GM12878 (cell line): ENCODE measurements at regions not wholly inside any gene's neighbourhood (a gene's known extent, or its start where the extent isn't known, plus 50 kb on each side); places are given as distances from the start of the nearest gene placed in this dataset.

Experiments used
- ATAC-seq: fragments of 200-7000 bp; cut with Tn5 transposase; 3 replicates; pipeline ENCODE4 v1.9.1; 2020; ENCODE audit warnings: mild to moderate bottlenecking, moderate library complexity
- BruUV-seq: library from RNA; stranded (reverse); fragments of 400-500 nt; replicated peaks from 2 replicates; lab custom pipeline; 2021; lab: Mats Ljungman, UMichigan
- CTCF ChIA-PET: fragments of 300-600 bp; sonication (Branson Sonifier 250); formaldehyde crosslinking; extraction: SDS; loops from one replicate; lab custom pipeline; 2021; ENCODE audit warnings: inconsistent platforms; lab: Yijun Ruan, JAX
- POLR2A ChIA-PET: fragments of 350-600 bp; formaldehyde crosslinking; extraction: SDS; loops from one replicate; lab custom pipeline; 2021; ENCODE audit warnings: inconsistent platforms; lab: Charles Lee
- RAD21 ChIA-PET: fragments of 300-600 bp; sonication (Branson Sonifier 250); formaldehyde crosslinking; loops from one replicate; lab custom pipeline; 2023; ENCODE audit warnings: antibody characterized with exemption; ENCODE audit not compliant: unreplicated experiment; lab: Charles Lee
- SMC1A ChIA-PET: fragments of 300-600 bp; sonication (Branson Sonifier 250); formaldehyde crosslinking; loops from one replicate; lab custom pipeline; 2023; ENCODE audit not compliant: unreplicated experiment, uncharacterized antibody; lab: Charles Lee
- DNase-seq: peaks from one replicate; pipeline ENCODE4 v3.0.0-alpha.2; 2011; ENCODE audit warnings: low read depth, low spot score
- FAIRE-seq: peaks from 3 replicates; lab custom pipeline; 2011; peaks lifted over from hg19 to GRCh38; lab: Jason Lieb, UNC
- H2AFZ ChIP-seq: 2 replicates; pipeline ENCODE4 v1.6.0; 2011; ENCODE audit warnings: low read depth, low read length, control low read depth; ENCODE audit not compliant: control insufficient read depth
- H3K27ac ChIP-seq: 2 replicates; pipeline ENCODE4 v1.5.1; 2011; ENCODE audit warnings: control low read depth; ENCODE audit not compliant: control insufficient read depth, insufficient read depth
- H3K27me3 ChIP-seq, 2 experiments: replicated peaks in 1 of 2; 2 replicates each; pipeline versions ENCODE4 v1.6.0 to v1.6.1; 2011; ENCODE audit warnings: low read length in 1 of 2; ENCODE audit not compliant: control insufficient read depth in 2 of 2, insufficient read depth in 2 of 2
- H3K36me3 ChIP-seq, 2 experiments: 2 replicates each; pipeline ENCODE4 v1.5.1; 2011; ENCODE audit warnings: low read length in 1 of 2; ENCODE audit not compliant: control insufficient read depth in 2 of 2, insufficient read depth in 2 of 2
- H3K4me1 ChIP-seq: 2 replicates; pipeline ENCODE4 v1.6.1; 2011; ENCODE audit warnings: mild to moderate bottlenecking, low read length, moderate library complexity, mixed read lengths; ENCODE audit not compliant: control insufficient read depth, insufficient read depth
- H3K4me2 ChIP-seq: 2 replicates; pipeline ENCODE4 v1.6.0; 2011; ENCODE audit warnings: control low read depth; ENCODE audit not compliant: control insufficient read depth, insufficient read depth
- H3K4me3 ChIP-seq: fragments of 200-600 bp; sonication (generic); 2 replicates; pipeline ENCODE4 v1.5.1; 2016
- H3K79me2 ChIP-seq: 2 replicates; pipeline ENCODE4 v1.6.0; 2011; ENCODE audit warnings: low read length; ENCODE audit not compliant: control insufficient read depth, insufficient read depth
- H3K9ac ChIP-seq: 2 replicates; pipeline ENCODE4 v1.8.0; 2011; ENCODE audit warnings: low read length, control low read depth, mixed read lengths; ENCODE audit not compliant: control insufficient read depth, insufficient read depth
- H3K9me3 ChIP-seq: replicated peaks from 3 replicates; pipeline ENCODE4 v1.5.1; 2011; ENCODE audit warnings: mild to moderate bottlenecking, low read length; ENCODE audit not compliant: control insufficient read depth, insufficient read depth
- H4K20me1 ChIP-seq: 2 replicates; pipeline ENCODE4 v1.6.0; 2011; ENCODE audit not compliant: control insufficient read depth, insufficient read depth
- PAX8 ChIP-seq: fragments of 450-650 bp; IDR thresholded peaks from 2 replicates; pipeline ENCODE4 v1.6.1; 2017; ENCODE audit warnings: mild to moderate bottlenecking, moderate library complexity
- POLR2A ChIP-seq: IDR thresholded peaks from 2 replicates; pipeline ENCODE4 v1.6.1; 2011; ENCODE audit warnings: low read depth, mild to moderate bottlenecking, low read length
- POU2F2 ChIP-seq: IDR thresholded peaks from 3 replicates; pipeline ENCODE4 v1.6.1; 2011; ENCODE audit warnings: low read depth, mild to moderate bottlenecking, low read length, borderline replicate concordance
- WGBS: methylation state at CpG from one replicate; pipeline ENCODE4 v1.1.6; 2016; ENCODE audit warnings: low lambda C conversion rate; ENCODE audit not compliant: insufficient replicate concordance, insufficient coverage; ENCODE audit errors: missing lambda C conversion rate; 5-methylcytosine and 5-hydroxymethylcytosine counted together
- in situ Hi-C: fragments of 300-500 bp; cut with MboI; formaldehyde crosslinking; loops from 9 replicates; pipeline ENCODE4 v1.14.3; 2018; ENCODE audit warnings: mixed read lengths
- intact Hi-C: fragments of 100-400 bp; cut with micrococcal nuclease; formaldehyde crosslinking; loops from one replicate; pipeline ENCODE4 v1.14.2; 2022; ENCODE audit not compliant: unreplicated experiment
- TF ChIP-seq, protein P1 (sequence below): fragments of 450-650 bp; IDR thresholded peaks from 2 replicates; pipeline ENCODE4 v1.6.1; 2016; ENCODE audit warnings: mild to moderate bottlenecking
- TF ChIP-seq, protein P2 (sequence below): fragments of 450-650 bp; formaldehyde crosslinking; IDR thresholded peaks from 2 replicates; pipeline ENCODE4 v1.4.0; 2020; ENCODE audit warnings: mild to moderate bottlenecking, moderate library complexity
- TF ChIP-seq, protein P3 (sequence below): fragments of 450-650 bp; IDR thresholded peaks from 2 replicates; pipeline ENCODE4 v1.6.1; 2017; ENCODE audit warnings: mild to moderate bottlenecking, moderate library complexity
- TF ChIP-seq, protein P4 (sequence below): IDR thresholded peaks from 2 replicates; pipeline ENCODE4 v1.6.1; 2012; ENCODE audit warnings: improper control_type of control experiment, low read depth, low read length; ENCODE audit not compliant: insufficient replicate concordance

DNA sequence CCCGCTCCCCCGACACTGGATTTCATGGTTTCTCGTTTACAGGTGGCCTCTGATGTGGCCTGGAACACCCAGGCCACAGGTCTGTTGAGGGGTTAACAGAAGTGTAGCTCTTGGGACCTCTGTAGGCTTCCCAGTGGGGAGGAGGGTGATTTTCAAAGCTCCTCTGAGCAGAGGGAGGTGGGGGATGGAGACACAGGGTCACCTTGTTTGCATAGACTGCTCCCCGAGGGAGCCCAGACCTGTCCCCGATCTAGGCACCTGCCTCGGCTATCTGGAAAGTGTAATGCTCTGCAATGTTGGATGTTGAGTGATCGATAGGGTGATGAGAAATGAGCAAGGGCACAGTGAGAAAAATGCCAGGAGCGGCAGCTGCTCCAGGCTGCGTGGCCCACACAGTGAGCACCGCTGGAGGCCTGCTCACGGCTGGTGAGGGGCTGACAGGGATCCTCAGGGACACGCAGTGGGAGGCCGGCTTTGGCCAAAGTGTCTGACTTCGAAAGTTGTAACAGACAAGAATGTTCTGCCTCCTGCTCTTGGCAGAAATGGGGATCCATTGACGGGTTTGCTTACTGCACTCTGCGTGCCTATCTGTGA is 594.1 kb downstream of the BRD1 start:
- ChIA-PET SMC1A (no interaction called here), RAD21 (no interaction called here), POLR2A (no interaction called here), CTCF (no interaction called here)
- intact Hi-C loops = no loop called here
- no peak for ATAC-seq
- no peaks in the 10 kb centered on the region for H3K36me3 ChIP-seq
- H3K9me3 ChIP-seq = no peaks in the 10 kb centered on the region; the same call in 2 of the 3 replicates
- no peak for FAIRE-seq
- H3K27ac ChIP-seq = no peak overlapping the region
- H2AFZ ChIP-seq = no peak overlapping the region
- WGBS = 17% methylated on average over 15 of the region's 16 CpGs
- no peaks in the 10 kb centered on the region for H3K27me3 ChIP-seq
- no peak overlapping the region for H3K4me2 ChIP-seq
- no peaks in the 10 kb centered on the region for H4K20me1 ChIP-seq
- DNase-seq = no peak
- BruUV-seq = no TSS peak
- in situ Hi-C loops = no loop called here
- H3K4me3 ChIP-seq = no peak overlapping the region
- H3K9ac ChIP-seq = no peak overlapping the region
- H3K4me1 ChIP-seq = no peaks in the 10 kb centered on the region
- H3K79me2 ChIP-seq = no peaks in the 10 kb centered on the region
- TF ChIP-seq, protein P1, sequence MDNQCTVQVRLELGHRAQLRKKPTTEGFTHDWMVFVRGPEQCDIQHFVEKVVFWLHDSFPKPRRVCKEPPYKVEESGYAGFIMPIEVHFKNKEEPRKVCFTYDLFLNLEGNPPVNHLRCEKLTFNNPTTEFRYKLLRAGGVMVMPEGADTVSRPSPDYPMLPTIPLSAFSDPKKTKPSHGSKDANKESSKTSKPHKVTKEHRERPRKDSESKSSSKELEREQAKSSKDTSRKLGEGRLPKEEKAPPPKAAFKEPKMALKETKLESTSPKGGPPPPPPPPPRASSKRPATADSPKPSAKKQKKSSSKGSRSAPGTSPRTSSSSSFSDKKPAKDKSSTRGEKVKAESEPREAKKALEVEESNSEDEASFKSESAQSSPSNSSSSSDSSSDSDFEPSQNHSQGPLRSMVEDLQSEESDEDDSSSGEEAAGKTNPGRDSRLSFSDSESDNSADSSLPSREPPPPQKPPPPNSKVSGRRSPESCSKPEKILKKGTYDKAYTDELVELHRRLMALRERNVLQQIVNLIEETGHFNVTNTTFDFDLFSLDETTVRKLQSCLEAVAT = no peak
- TF ChIP-seq, protein P2, sequence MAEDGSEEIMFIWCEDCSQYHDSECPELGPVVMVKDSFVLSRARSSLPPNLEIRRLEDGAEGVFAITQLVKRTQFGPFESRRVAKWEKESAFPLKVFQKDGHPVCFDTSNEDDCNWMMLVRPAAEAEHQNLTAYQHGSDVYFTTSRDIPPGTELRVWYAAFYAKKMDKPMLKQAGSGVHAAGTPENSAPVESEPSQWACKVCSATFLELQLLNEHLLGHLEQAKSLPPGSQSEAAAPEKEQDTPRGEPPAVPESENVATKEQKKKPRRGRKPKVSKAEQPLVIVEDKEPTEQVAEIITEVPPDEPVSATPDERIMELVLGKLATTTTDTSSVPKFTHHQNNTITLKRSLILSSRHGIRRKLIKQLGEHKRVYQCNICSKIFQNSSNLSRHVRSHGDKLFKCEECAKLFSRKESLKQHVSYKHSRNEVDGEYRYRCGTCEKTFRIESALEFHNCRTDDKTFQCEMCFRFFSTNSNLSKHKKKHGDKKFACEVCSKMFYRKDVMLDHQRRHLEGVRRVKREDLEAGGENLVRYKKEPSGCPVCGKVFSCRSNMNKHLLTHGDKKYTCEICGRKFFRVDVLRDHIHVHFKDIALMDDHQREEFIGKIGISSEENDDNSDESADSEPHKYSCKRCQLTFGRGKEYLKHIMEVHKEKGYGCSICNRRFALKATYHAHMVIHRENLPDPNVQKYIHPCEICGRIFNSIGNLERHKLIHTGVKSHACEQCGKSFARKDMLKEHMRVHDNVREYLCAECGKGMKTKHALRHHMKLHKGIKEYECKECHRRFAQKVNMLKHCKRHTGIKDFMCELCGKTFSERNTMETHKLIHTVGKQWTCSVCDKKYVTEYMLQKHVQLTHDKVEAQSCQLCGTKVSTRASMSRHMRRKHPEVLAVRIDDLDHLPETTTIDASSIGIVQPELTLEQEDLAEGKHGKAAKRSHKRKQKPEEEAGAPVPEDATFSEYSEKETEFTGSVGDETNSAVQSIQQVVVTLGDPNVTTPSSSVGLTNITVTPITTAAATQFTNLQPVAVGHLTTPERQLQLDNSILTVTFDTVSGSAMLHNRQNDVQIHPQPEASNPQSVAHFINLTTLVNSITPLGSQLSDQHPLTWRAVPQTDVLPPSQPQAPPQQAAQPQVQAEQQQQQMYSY (CRISPR knock-in tag) = no peak
- TF ChIP-seq, protein P3, sequence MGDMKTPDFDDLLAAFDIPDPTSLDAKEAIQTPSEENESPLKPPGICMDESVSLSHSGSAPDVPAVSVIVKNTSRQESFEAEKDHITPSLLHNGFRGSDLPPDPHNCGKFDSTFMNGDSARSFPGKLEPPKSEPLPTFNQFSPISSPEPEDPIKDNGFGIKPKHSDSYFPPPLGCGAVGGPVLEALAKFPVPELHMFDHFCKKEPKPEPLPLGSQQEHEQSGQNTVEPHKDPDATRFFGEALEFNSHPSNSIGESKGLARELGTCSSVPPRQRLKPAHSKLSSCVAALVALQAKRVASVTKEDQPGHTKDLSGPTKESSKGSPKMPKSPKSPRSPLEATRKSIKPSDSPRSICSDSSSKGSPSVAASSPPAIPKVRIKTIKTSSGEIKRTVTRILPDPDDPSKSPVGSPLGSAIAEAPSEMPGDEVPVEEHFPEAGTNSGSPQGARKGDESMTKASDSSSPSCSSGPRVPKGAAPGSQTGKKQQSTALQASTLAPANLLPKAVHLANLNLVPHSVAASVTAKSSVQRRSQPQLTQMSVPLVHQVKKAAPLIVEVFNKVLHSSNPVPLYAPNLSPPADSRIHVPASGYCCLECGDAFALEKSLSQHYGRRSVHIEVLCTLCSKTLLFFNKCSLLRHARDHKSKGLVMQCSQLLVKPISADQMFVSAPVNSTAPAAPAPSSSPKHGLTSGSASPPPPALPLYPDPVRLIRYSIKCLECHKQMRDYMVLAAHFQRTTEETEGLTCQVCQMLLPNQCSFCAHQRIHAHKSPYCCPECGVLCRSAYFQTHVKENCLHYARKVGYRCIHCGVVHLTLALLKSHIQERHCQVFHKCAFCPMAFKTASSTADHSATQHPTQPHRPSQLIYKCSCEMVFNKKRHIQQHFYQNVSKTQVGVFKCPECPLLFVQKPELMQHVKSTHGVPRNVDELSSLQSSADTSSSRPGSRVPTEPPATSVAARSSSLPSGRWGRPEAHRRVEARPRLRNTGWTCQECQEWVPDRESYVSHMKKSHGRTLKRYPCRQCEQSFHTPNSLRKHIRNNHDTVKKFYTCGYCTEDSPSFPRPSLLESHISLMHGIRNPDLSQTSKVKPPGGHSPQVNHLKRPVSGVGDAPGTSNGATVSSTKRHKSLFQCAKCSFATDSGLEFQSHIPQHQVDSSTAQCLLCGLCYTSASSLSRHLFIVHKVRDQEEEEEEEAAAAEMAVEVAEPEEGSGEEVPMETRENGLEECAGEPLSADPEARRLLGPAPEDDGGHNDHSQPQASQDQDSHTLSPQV = no peak
- TF ChIP-seq POLR2A = no peak
- TF ChIP-seq PAX8 = no peak
- TF ChIP-seq POU2F2 = no peak
- TF ChIP-seq, protein P4, sequence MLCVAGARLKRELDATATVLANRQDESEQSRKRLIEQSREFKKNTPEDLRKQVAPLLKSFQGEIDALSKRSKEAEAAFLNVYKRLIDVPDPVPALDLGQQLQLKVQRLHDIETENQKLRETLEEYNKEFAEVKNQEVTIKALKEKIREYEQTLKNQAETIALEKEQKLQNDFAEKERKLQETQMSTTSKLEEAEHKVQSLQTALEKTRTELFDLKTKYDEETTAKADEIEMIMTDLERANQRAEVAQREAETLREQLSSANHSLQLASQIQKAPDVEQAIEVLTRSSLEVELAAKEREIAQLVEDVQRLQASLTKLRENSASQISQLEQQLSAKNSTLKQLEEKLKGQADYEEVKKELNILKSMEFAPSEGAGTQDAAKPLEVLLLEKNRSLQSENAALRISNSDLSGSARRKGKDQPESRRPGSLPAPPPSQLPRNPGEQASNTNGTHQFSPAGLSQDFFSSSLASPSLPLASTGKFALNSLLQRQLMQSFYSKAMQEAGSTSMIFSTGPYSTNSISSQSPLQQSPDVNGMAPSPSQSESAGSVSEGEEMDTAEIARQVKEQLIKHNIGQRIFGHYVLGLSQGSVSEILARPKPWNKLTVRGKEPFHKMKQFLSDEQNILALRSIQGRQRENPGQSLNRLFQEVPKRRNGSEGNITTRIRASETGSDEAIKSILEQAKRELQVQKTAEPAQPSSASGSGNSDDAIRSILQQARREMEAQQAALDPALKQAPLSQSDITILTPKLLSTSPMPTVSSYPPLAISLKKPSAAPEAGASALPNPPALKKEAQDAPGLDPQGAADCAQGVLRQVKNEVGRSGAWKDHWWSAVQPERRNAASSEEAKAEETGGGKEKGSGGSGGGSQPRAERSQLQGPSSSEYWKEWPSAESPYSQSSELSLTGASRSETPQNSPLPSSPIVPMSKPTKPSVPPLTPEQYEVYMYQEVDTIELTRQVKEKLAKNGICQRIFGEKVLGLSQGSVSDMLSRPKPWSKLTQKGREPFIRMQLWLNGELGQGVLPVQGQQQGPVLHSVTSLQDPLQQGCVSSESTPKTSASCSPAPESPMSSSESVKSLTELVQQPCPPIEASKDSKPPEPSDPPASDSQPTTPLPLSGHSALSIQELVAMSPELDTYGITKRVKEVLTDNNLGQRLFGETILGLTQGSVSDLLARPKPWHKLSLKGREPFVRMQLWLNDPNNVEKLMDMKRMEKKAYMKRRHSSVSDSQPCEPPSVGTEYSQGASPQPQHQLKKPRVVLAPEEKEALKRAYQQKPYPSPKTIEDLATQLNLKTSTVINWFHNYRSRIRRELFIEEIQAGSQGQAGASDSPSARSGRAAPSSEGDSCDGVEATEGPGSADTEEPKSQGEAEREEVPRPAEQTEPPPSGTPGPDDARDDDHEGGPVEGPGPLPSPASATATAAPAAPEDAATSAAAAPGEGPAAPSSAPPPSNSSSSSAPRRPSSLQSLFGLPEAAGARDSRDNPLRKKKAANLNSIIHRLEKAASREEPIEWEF = no peak
